BJ (cell line): ENCODE measurements at regions not wholly inside any gene's neighbourhood (a gene's known extent, or its start where the extent isn't known, plus 50 kb on each side); places are given as distances from the start of the nearest gene placed in this dataset.

Source experiments
- CTCF ChIA-PET: fragments of 350-600 bp; formaldehyde crosslinking; extraction: SDS; loops from one replicate; lab custom pipeline; 2021; ENCODE audit warnings: antibody characterized with exemption, inconsistent platforms; lab: Yijun Ruan, JAX
- POLR2A ChIA-PET: fragments of 300-600 bp; sonication (Branson Sonifier 250); formaldehyde crosslinking; extraction: SDS; loops from one replicate; lab custom pipeline; 2021; ENCODE audit warnings: antibody characterized with exemption; lab: Charles Lee
- DNase-seq: peaks from one replicate; pipeline ENCODE4 v3.0.0-alpha.2; 2011; ENCODE audit warnings: low read depth
- H3K27me3 ChIP-seq: 2 replicates; pipeline ENCODE4 v1.6.0; 2011; ENCODE audit warnings: low read length; ENCODE audit not compliant: control insufficient read depth, insufficient read depth
- H3K36me3 ChIP-seq: 2 replicates; pipeline ENCODE4 v1.5.1; 2011; ENCODE audit warnings: low read length; ENCODE audit not compliant: control insufficient read depth, insufficient read depth
- H3K4me3 ChIP-seq: 2 replicates; pipeline ENCODE4 v1.5.1; 2011; ENCODE audit warnings: low read depth, mild to moderate bottlenecking, control low read depth, low read length
- TF ChIP-seq, protein P1 (sequence below): IDR thresholded peaks from 2 replicates; pipeline ENCODE4 v1.5.1; 2011; ENCODE audit warnings: low read depth, mild to moderate bottlenecking, control low read depth, inconsistent platforms, low read length, moderate library complexity; ENCODE audit not compliant: insufficient read depth

DNA sequence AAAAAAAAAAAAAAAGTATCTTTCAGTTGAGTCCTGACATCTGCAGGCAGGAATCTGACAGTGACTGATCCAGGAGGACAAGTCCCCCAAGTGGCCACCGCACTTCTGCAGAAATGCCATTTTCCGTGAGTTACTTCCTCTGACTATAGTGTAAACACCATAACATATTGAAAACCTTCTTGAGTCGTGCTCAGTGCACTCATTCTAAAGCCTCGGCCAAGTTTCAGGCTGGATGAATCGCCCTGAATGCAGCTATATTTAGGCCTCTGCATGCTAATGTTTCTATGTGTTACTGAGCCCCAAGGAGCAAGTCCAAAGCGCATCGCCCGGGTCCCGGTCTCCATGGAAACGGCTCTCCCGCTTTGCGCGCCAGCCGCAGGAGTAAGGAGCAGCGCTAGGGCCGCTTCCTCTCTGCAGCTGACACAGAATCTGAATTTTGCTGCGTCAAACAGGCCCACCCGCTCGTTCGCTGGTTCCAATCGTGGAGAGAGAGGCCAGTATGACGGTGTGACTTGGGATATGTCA is 335.4 kb downstream of the MSX2 start:
- Histone ChIP-seq H3K4me3 (no peak overlapping the region), H3K27me3 (no peaks in the 10 kb centered on the region), H3K36me3 (no peaks in the 10 kb centered on the region)
- ChIA-PET CTCF (interaction anchor here (0.6 kb wide), 1 partner anchor 414 kb away, joined by 5 read pairs; no protein-coding TSS in a partner anchor), POLR2A (no interaction called here)
- TF ChIP-seq, protein P1, sequence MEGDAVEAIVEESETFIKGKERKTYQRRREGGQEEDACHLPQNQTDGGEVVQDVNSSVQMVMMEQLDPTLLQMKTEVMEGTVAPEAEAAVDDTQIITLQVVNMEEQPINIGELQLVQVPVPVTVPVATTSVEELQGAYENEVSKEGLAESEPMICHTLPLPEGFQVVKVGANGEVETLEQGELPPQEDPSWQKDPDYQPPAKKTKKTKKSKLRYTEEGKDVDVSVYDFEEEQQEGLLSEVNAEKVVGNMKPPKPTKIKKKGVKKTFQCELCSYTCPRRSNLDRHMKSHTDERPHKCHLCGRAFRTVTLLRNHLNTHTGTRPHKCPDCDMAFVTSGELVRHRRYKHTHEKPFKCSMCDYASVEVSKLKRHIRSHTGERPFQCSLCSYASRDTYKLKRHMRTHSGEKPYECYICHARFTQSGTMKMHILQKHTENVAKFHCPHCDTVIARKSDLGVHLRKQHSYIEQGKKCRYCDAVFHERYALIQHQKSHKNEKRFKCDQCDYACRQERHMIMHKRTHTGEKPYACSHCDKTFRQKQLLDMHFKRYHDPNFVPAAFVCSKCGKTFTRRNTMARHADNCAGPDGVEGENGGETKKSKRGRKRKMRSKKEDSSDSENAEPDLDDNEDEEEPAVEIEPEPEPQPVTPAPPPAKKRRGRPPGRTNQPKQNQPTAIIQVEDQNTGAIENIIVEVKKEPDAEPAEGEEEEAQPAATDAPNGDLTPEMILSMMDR, result no peak
- DNase-seq, result no peak

DNA sequence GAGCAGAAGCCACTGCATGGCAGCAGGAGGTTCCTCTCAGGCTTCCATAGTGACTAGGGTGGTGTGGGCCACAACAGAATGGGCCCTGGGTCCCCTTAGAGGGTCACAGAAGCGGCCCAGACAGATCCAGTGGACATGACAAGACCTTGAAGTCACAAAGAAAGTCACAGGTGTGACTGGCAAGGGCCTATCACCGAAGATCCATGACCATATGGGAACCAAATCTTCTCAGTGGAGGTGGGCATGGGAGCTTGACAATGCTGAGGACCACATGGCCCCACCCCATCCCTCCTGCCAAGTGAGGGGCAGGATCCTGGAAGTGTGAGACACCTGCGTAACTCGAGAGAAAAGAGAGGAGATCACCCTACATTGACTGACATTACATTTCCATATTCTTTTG is 332.4 kb downstream of the MSX2 start:
- no peak for DNase-seq
- ChIA-PET POLR2A (no interaction called here), CTCF (no interaction called here)
- H3K36me3 ChIP-seq, result no peaks in the 10 kb centered on the region
- no peaks in the 10 kb centered on the region for H3K27me3 ChIP-seq
- TF ChIP-seq, protein P1, result no peak
- H3K4me3 ChIP-seq, result no peak overlapping the region

DNA sequence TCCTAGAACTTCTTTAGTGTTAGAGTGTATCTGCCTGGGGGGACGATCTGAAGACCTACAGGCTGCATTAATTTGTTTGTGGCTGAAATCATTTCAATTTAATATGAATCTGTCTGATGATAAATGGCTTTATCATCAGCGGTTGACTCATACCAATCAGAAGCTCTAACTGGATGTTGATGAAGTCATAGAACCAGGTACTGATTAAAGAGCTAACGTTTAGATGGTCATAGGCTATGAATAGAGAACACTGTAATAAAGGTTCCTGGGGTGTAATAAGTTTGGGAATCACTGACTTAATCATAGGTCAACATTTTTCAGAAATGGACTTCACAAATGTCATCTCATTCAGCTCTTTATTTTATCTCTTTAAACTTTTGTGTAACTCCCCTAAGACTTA is 329.9 kb downstream of the MSX2 start:
- no peaks in the 10 kb centered on the region for H3K27me3 ChIP-seq
- CTCF ChIA-PET, result no interaction called here
- no peak for DNase-seq
- POLR2A ChIA-PET, result no interaction called here
- no peak overlapping the region for H3K4me3 ChIP-seq
- TF ChIP-seq, protein P1, result no peak
- no peaks in the 10 kb centered on the region for H3K36me3 ChIP-seq

- Histone ChIP-seq H3K36me3 (no peaks in the 10 kb centered on the region), H3K4me3 (no peak overlapping the region), H3K27me3 (no peaks in the 10 kb centered on the region)
- DNase-seq, result no peak
- CTCF ChIA-PET, result interaction anchor here (0.6 kb wide), 1 partner anchor 56 kb away, joined by 3 read pairs; no protein-coding TSS in a partner anchor
- TF ChIP-seq, protein P1, result no peak
- POLR2A ChIA-PET, result no interaction called here
Observed at GRCh38 chr5:175052351-175052750, 328.0 kb downstream of the MSX2 start.

DNA sequence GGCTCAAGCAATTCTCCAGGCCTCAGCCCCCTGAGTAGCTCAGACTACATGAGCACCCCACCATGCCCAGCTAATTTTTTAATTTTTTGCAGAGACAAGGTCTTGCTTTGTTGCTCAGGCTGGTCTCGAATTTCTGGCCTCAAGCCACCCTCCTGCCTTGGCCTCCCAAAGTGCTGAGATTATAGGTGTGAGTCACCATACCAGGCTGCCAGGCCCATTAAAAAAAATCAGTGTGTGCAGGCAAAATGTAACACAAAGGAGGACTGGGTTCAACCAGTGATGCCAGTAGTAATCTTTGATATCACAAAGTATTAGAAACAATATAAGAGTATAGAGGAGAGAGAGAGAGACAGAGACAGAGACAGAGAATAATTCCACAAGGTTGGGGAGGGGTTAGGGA is 322.7 kb downstream of the MSX2 start:
- H3K27me3 ChIP-seq, result no peaks in the 10 kb centered on the region
- POLR2A ChIA-PET, result no interaction called here
- TF ChIP-seq, protein P1, result no peak
- H3K4me3 ChIP-seq, result no peak overlapping the region
- CTCF ChIA-PET, result no interaction called here
- DNase-seq, result no peak
- H3K36me3 ChIP-seq, result no peaks in the 10 kb centered on the region
